H9 (cell line): ENCODE measurements at regions not wholly inside any gene's neighbourhood (a gene's known extent, or its start where the extent isn't known, plus 50 kb on each side); places are given as distances from the start of the nearest gene placed in this dataset.

Source experiments
- DNase-seq: peaks from one replicate; pipeline ENCODE4 v3.0.0-alpha.2; 2017
- H2AFZ ChIP-seq: one replicate; pipeline ENCODE4 v1.6.1; 2013; ENCODE audit warnings: mild to moderate bottlenecking, low read length, control low read depth, moderate library complexity
- H2AK5ac ChIP-seq: 2 replicates; pipeline ENCODE4 v1.6.1; 2013; ENCODE audit warnings: low read length, control low read depth, mixed read lengths; ENCODE audit not compliant: insufficient read length
- H2BK120ac ChIP-seq: one replicate; pipeline ENCODE4 v1.6.1; 2013; ENCODE audit warnings: low read depth, mild to moderate bottlenecking, low read length, control low read depth, inconsistent platforms; ENCODE audit not compliant: poor library complexity, severe bottlenecking
- H2BK12ac ChIP-seq: 2 replicates; pipeline ENCODE4 v1.6.1; 2013; ENCODE audit warnings: low read length, control low read depth, mixed read lengths, low read depth; ENCODE audit not compliant: insufficient read length
- H2BK15ac ChIP-seq: 2 replicates; pipeline ENCODE4 v1.6.1; 2013; ENCODE audit warnings: low read depth, low read length, control low read depth
- H2BK20ac ChIP-seq: one replicate; pipeline ENCODE4 v1.6.1; 2013; ENCODE audit warnings: low read depth, mild to moderate bottlenecking, low read length, control low read depth, inconsistent platforms; ENCODE audit not compliant: poor library complexity, severe bottlenecking
- H2BK5ac ChIP-seq: 2 replicates; pipeline ENCODE4 v1.6.1; 2013; ENCODE audit warnings: low read length, control low read depth, mixed read lengths; ENCODE audit not compliant: insufficient read length
- H3K14ac ChIP-seq: 2 replicates; pipeline ENCODE4 v1.6.1; 2013; ENCODE audit warnings: low read length, control low read depth; ENCODE audit not compliant: insufficient read depth
- H3K18ac ChIP-seq: 2 replicates; pipeline ENCODE4 v1.6.1; 2013; ENCODE audit warnings: low read depth, mild to moderate bottlenecking, mixed read lengths, low read length, control low read depth; ENCODE audit not compliant: insufficient read length
- H3K23ac ChIP-seq: 2 replicates; pipeline ENCODE4 v1.6.1; 2013; ENCODE audit warnings: low read length, control low read depth, mixed read lengths, low read depth; ENCODE audit not compliant: insufficient read length
- H3K23me2 ChIP-seq: 2 replicates; pipeline ENCODE4 v1.6.1; 2013; ENCODE audit warnings: low read depth, mild to moderate bottlenecking, mixed read lengths, low read length, control low read depth; ENCODE audit not compliant: insufficient read length, poor library complexity, severe bottlenecking
- H3K27ac ChIP-seq: 2 replicates; pipeline ENCODE4 v1.5.1; 2013; ENCODE audit warnings: low read length, control low read depth, mixed read lengths, low read depth; ENCODE audit not compliant: insufficient read length
- H3K27me3 ChIP-seq: 2 replicates; pipeline ENCODE4 v1.6.1; 2013; ENCODE audit warnings: low read length, control low read depth, inconsistent platforms; ENCODE audit not compliant: insufficient read depth
- H3K4ac ChIP-seq: 2 replicates; pipeline ENCODE4 v1.6.1; 2013; ENCODE audit warnings: low read depth, mild to moderate bottlenecking, control low read depth, inconsistent platforms, low read length, moderate library complexity
- H3K4me1 ChIP-seq: 2 replicates; pipeline ENCODE4 v1.6.1; 2013; ENCODE audit warnings: low read length, control low read depth, inconsistent platforms; ENCODE audit not compliant: insufficient read depth
- H3K4me2 ChIP-seq: 2 replicates; pipeline ENCODE4 v1.6.1; 2013; ENCODE audit warnings: low read length, control low read depth, mixed read lengths; ENCODE audit not compliant: insufficient read length, insufficient read depth
- H3K56ac ChIP-seq: 2 replicates; pipeline ENCODE4 v1.6.1; 2013; ENCODE audit warnings: low read depth, mild to moderate bottlenecking, mixed read lengths, low read length, control low read depth; ENCODE audit not compliant: insufficient read length
- H3K79me1 ChIP-seq: 2 replicates; pipeline ENCODE4 v1.6.1; 2013; ENCODE audit warnings: low read depth, mild to moderate bottlenecking, moderate library complexity, low read length, control low read depth, inconsistent platforms; ENCODE audit not compliant: insufficient read depth, poor library complexity, severe bottlenecking
- H3K79me2 ChIP-seq: 2 replicates; pipeline ENCODE4 v1.6.1; 2013; ENCODE audit warnings: low read length, control low read depth, inconsistent platforms; ENCODE audit not compliant: insufficient read depth
- H3K9ac ChIP-seq: 2 replicates; pipeline ENCODE4 v1.6.1; 2013; ENCODE audit warnings: low read length, control low read depth, mixed read lengths; ENCODE audit not compliant: insufficient read length; ENCODE audit errors: extremely low read depth
- H3K9me3 ChIP-seq: one replicate; pipeline ENCODE4 v1.6.1; 2013; ENCODE audit warnings: low read depth, low read length, inconsistent platforms; ENCODE audit not compliant: control insufficient read depth
- H3T11ph ChIP-seq: one replicate; pipeline ENCODE4 v1.6.1; 2013; ENCODE audit warnings: mild to moderate bottlenecking, low read length, control low read depth, inconsistent platforms
- H4K20me1 ChIP-seq: one replicate; pipeline ENCODE4 v1.6.1; 2013; ENCODE audit not compliant: control insufficient read depth, insufficient read length, insufficient read depth
- H4K5ac ChIP-seq: 2 replicates; pipeline ENCODE4 v1.6.1; 2013; ENCODE audit warnings: low read depth, mild to moderate bottlenecking, mixed read lengths, low read length, control low read depth; ENCODE audit not compliant: insufficient read length
- H4K8ac ChIP-seq: replicated peaks from 2 replicates; pipeline ENCODE4 v1.6.1; 2013; ENCODE audit warnings: low read length, control low read depth, mixed read lengths, low read depth; ENCODE audit not compliant: insufficient read length
- H4K91ac ChIP-seq: 2 replicates; pipeline ENCODE4 v1.6.1; 2013; ENCODE audit warnings: low read depth, mild to moderate bottlenecking, moderate library complexity, mixed read lengths, low read length, control low read depth; ENCODE audit not compliant: insufficient read length
- H3K27ac Mint-ChIP-seq, 3 experiments: 2 replicates in 2 of 3; 3 replicates in 1 of 3; pipeline ENCODE4 v1.8.0; 2020 to 2021; ENCODE audit warnings: mixed read lengths in 3 of 3, mild to moderate bottlenecking in 1 of 3, moderate library complexity in 1 of 3
- H3K27me3 Mint-ChIP-seq: 2 replicates; pipeline ENCODE4 v1.8.0; 2021; ENCODE audit warnings: low read depth, mild to moderate bottlenecking, moderate library complexity, mixed read lengths
- H3K36me3 Mint-ChIP-seq, 3 experiments: 2 replicates in 2 of 3; 3 replicates in 1 of 3; pipeline ENCODE4 v1.8.0; 2020 to 2021; ENCODE audit warnings: low read depth in 3 of 3, mixed read lengths in 3 of 3; ENCODE audit not compliant: insufficient read depth in 1 of 3
- H3K4me1 Mint-ChIP-seq, 2 experiments: 2 replicates each; pipeline ENCODE4 v1.8.0; 2020; ENCODE audit warnings: mixed read lengths in 2 of 2
- H3K4me3 Mint-ChIP-seq, 2 experiments: 2 replicates in 1 of 2; 3 replicates in 1 of 2; pipeline ENCODE4 v1.8.0; 2020 to 2021; ENCODE audit warnings: mild to moderate bottlenecking in 2 of 2, mixed read lengths in 2 of 2, moderate library complexity in 1 of 2
- H3K9me3 Mint-ChIP-seq, 2 experiments: 2 replicates in 1 of 2; 3 replicates in 1 of 2; pipeline ENCODE4 v1.8.0; 2020; ENCODE audit warnings: mild to moderate bottlenecking in 2 of 2, mixed read lengths in 2 of 2, moderate library complexity in 1 of 2
- CTCF ChIP-seq: fragments of 200-600 bp; sonication (generic); conservative IDR thresholded peaks from 3 replicates; pipeline ENCODE4 v1.8.0; 2021; ENCODE audit warnings: antibody characterized with exemption, mild to moderate bottlenecking
- WGBS: extraction: QIAGEN DNeasy Blood & Tissue Kit; methylation state at CpG from one replicate; pipeline ENCODE4 v1.1.7; 2013; ENCODE audit warnings: missing lambda C conversion rate, low lambda C conversion rate, mixed read lengths; ENCODE audit not compliant: insufficient read length; ENCODE audit errors: extremely low coverage; 5-methylcytosine and 5-hydroxymethylcytosine counted together

- Histone ChIP-seq H3K27ac (no peak overlapping the region), H3T11ph (no peak overlapping the region), H4K5ac (no peak overlapping the region), H3K14ac (no peak overlapping the region), H3K23me2 (no peaks in the 10 kb centered on the region), H3K79me2 (no peaks in the 10 kb centered on the region), H3K27me3 (no peaks in the 10 kb centered on the region), H3K9ac (no peak overlapping the region), H4K91ac (no peak overlapping the region), H3K9me3 (no peaks in the 10 kb centered on the region), H3K4ac (no peak overlapping the region), H3K56ac (no peak overlapping the region), H3K4me1 (no peaks in the 10 kb centered on the region), H2BK120ac (no peak overlapping the region), H2BK5ac (no peak overlapping the region), H2AK5ac (no peak overlapping the region), H3K79me1 (no peaks in the 10 kb centered on the region), H4K8ac (no peak overlapping the region), H3K4me2 (no peak overlapping the region), H2BK12ac (no peak overlapping the region), H2BK20ac (no peak overlapping the region), H4K20me1 (no peaks in the 10 kb centered on the region), H3K23ac (no peak overlapping the region), H2AFZ (no peak overlapping the region), H2BK15ac (no peak overlapping the region), H3K18ac (no peak overlapping the region)
- H3K4me3 Mint-ChIP-seq: no peak overlapping the region
- no peak for TF ChIP-seq CTCF
- H3K36me3 Mint-ChIP-seq: peaks cover 0 to 2% (median 0%) of the 10 kb centered on the region in 3 experiments; a peak in 1 of 7 replicates
- DNase-seq: no peak
- peaks cover 10% of the 10 kb centered on the region in 2 experiments; a peak in 3 of 4 replicates for H3K4me1 Mint-ChIP-seq
- no CpG with 5 or more reads among the region's 2 CpGs for WGBS
- H3K27ac Mint-ChIP-seq: no peak overlapping the region
- H3K9me3 Mint-ChIP-seq: peaks cover 5 to 7% of the 10 kb centered on the region in 2 experiments; a peak in 3 of 5 replicates
- H3K27me3 Mint-ChIP-seq: no peaks in the 10 kb centered on the region; the same call in 1 of the 2 replicates
These were observed 208.1 kb downstream of the DMAC1 start for GRCh38 chr9:7591501-7591900.
